Ishikawa (cell line): ENCODE measurements at regions not wholly inside any gene's neighbourhood (a gene's known extent, or its start where the extent isn't known, plus 50 kb on each side); places are given as distances from the start of the nearest gene placed in this dataset.

Source experiments
- CEBPB ChIP-seq: IDR thresholded peaks from 2 replicates; pipeline ENCODE4 v1.6.1; 2012
- CREB1 ChIP-seq: IDR thresholded peaks from 2 replicates; pipeline ENCODE4 v1.6.1; 2012; ENCODE audit warnings: low read depth
- EGR1 ChIP-seq: IDR thresholded peaks from 2 replicates; pipeline ENCODE4 v1.6.1; 2012
- EP300 ChIP-seq: IDR thresholded peaks from 2 replicates; pipeline ENCODE4 v1.6.1; 2012; ENCODE audit warnings: borderline replicate concordance
- FOXM1 ChIP-seq: IDR thresholded peaks from 2 replicates; pipeline ENCODE4 v1.6.1; 2012; ENCODE audit warnings: low read depth, borderline replicate concordance
- MAX ChIP-seq: IDR thresholded peaks from 2 replicates; pipeline ENCODE4 v1.6.1; 2012
- NFIC ChIP-seq: IDR thresholded peaks from 2 replicates; pipeline ENCODE4 v1.6.1; 2012
- RAD21 ChIP-seq: IDR thresholded peaks from 2 replicates; pipeline ENCODE4 v1.6.1; 2012; ENCODE audit warnings: low read depth
- REST ChIP-seq: IDR thresholded peaks from 2 replicates; pipeline ENCODE4 v1.6.1; 2012; ENCODE audit warnings: low read depth, mild to moderate bottlenecking
- TAF1 ChIP-seq: IDR thresholded peaks from 2 replicates; pipeline ENCODE4 v1.6.1; 2012; ENCODE audit warnings: low read depth, mild to moderate bottlenecking
- TCF12 ChIP-seq: IDR thresholded peaks from 2 replicates; pipeline ENCODE4 v1.6.1; 2012; ENCODE audit warnings: low read depth
- TEAD4 ChIP-seq: IDR thresholded peaks from 2 replicates; pipeline ENCODE4 v1.6.1; 2012
- USF1 ChIP-seq: IDR thresholded peaks from 2 replicates; pipeline ENCODE4 v1.6.1; 2012
- YY1 ChIP-seq: IDR thresholded peaks from 2 replicates; pipeline ENCODE4 v1.6.1; 2012; ENCODE audit warnings: low read depth
- ZBTB7A ChIP-seq: IDR thresholded peaks from 2 replicates; pipeline ENCODE4 v1.6.1; 2012; ENCODE audit warnings: low read depth

- TF ChIP-seq TEAD4 = no peak
- no peak for TF ChIP-seq FOXM1
- no peak for TF ChIP-seq TCF12
- no peak for TF ChIP-seq YY1
- TF ChIP-seq USF1 = no peak
- no peak for TF ChIP-seq RAD21
- TF ChIP-seq CREB1 = no peak
- no peak for TF ChIP-seq ZBTB7A
- TF ChIP-seq EP300 = no peak
Observed at GRCh38 chr4:175350246-175350645, 432.1 kb downstream of the ADAM29 start.

- TF ChIP-seq USF1 (no peak), MAX (no peak)
Observed at GRCh38 chr4:175351473-175351872, 433.3 kb downstream of the ADAM29 start.

- TF ChIP-seq NFIC = no peak
- TF ChIP-seq ZBTB7A = no peak
- no peak for TF ChIP-seq CREB1
- TF ChIP-seq TCF12 = no peak
- TF ChIP-seq FOXM1 = no peak
- no peak for TF ChIP-seq YY1
- no peak for TF ChIP-seq USF1
- no peak for TF ChIP-seq CEBPB
- no peak for TF ChIP-seq MAX
- TF ChIP-seq RAD21 = no peak
- no peak for TF ChIP-seq EP300
- no peak for TF ChIP-seq TEAD4
- TF ChIP-seq TAF1 = no peak
- TF ChIP-seq REST = no peak
- no peak for TF ChIP-seq EGR1
Observed at GRCh38 chr4:175369087-175369486, 443.0 kb downstream of the GPM6A start.

GRCh38 chr4:175371091-175371490 lies 441.0 kb downstream of the GPM6A start:
- TF ChIP-seq CREB1 = no peak
- TF ChIP-seq RAD21 = no peak
- no peak for TF ChIP-seq USF1
- no peak for TF ChIP-seq TEAD4
- no peak for TF ChIP-seq TCF12
- TF ChIP-seq FOXM1 = no peak
- no peak for TF ChIP-seq EP300
- no peak for TF ChIP-seq EGR1

GRCh38 chr4:175373031-175373430 lies 439.0 kb downstream of the GPM6A start:
- TF ChIP-seq USF1 = no peak
- no peak for TF ChIP-seq TAF1

GRCh38 chr4:175374459-175374858 lies 437.6 kb downstream of the GPM6A start:
- no peak for TF ChIP-seq MAX
- TF ChIP-seq YY1 = no peak
- no peak for TF ChIP-seq USF1
- no peak for TF ChIP-seq FOXM1
- TF ChIP-seq CREB1 = no peak
- TF ChIP-seq RAD21 = no peak
- no peak for TF ChIP-seq CEBPB
- TF ChIP-seq EGR1 = no peak
- no peak for TF ChIP-seq TAF1
- no peak for TF ChIP-seq TCF12
- no peak for TF ChIP-seq ZBTB7A
- TF ChIP-seq TEAD4 = no peak
- no peak for TF ChIP-seq NFIC
- no peak for TF ChIP-seq EP300
- TF ChIP-seq REST = no peak
